Panc1 (cell line): ENCODE measurements at regions not wholly inside any gene's neighbourhood (a gene's known extent, or its start where the extent isn't known, plus 50 kb on each side); places are given as distances from the start of the nearest gene placed in this dataset.
"Not testable (repeated sequence)": the region's sequence is repeated elsewhere in the genome, so short reads cannot be mapped to it uniquely, and the experiment has no call there.

Experiments
- ATAC-seq: fragments of 200-7000 bp; cut with Tn5 transposase; 2 replicates; pipeline ENCODE4 v1.9.1; 2020; ENCODE audit warnings: mild to moderate bottlenecking, moderate library complexity
- BruUV-seq: library from RNA; stranded (reverse); fragments of 400-500 nt; replicated peaks from 2 replicates; lab custom pipeline; 2021; lab: Mats Ljungman, UMichigan
- CTCF ChIA-PET: fragments of 300-600 bp; sonication (Branson Sonifier 250); formaldehyde crosslinking; loops from one replicate; lab custom pipeline; 2022; ENCODE audit warnings: antibody characterized with exemption; lab: Charles Lee
- POLR2A ChIA-PET: fragments of 300-600 bp; sonication (Branson Sonifier 250); formaldehyde crosslinking; loops from one replicate; lab custom pipeline; 2022; ENCODE audit warnings: antibody characterized with exemption; lab: Charles Lee
- DNase-seq: peaks from one replicate; pipeline ENCODE4 v3.0.0-alpha.2; 2010; ENCODE audit warnings: low read depth, low spot score
- H3K27ac ChIP-seq: 2 replicates; pipeline ENCODE4 v1.5.1; 2011; ENCODE audit warnings: mild to moderate bottlenecking, low read length, inconsistent platforms
- H3K27me3 ChIP-seq: fragments of 200-500 bp; sonication (Bioruptor generic); 2 replicates; pipeline ENCODE4 v1.6.0; 2014; ENCODE audit warnings: low read length, inconsistent platforms; ENCODE audit not compliant: control insufficient read depth, insufficient read depth
- H3K36me3 ChIP-seq: fragments of 200-500 bp; sonication (Bioruptor generic); 2 replicates; pipeline ENCODE4 v1.5.1; 2014; ENCODE audit warnings: inconsistent platforms, mild to moderate bottlenecking, low read length, moderate library complexity; ENCODE audit not compliant: control insufficient read depth, insufficient read depth
- H3K4me1 ChIP-seq: 2 replicates; pipeline ENCODE4 v1.5.1; 2011; ENCODE audit warnings: inconsistent platforms, mild to moderate bottlenecking, low read length, moderate library complexity; ENCODE audit not compliant: control insufficient read depth, insufficient read depth
- H3K4me3 ChIP-seq, 2 experiments: 2 replicates each; pipeline ENCODE4 v1.5.1; 2011 to 2012; ENCODE audit warnings: low read depth in 2 of 2, low read length in 2 of 2, mild to moderate bottlenecking in 2 of 2, inconsistent platforms in 1 of 2, moderate library complexity in 1 of 2
- H3K9me3 ChIP-seq: fragments of 200-500 bp; sonication (Bioruptor generic); 2 replicates; pipeline ENCODE4 v1.5.1; 2014; ENCODE audit warnings: low read depth, mild to moderate bottlenecking, inconsistent platforms, low read length, moderate library complexity; ENCODE audit not compliant: control insufficient read depth, insufficient read depth
- POLR2AphosphoS5 ChIP-seq: IDR thresholded peaks from 2 replicates; pipeline ENCODE4 v1.6.1; 2012; ENCODE audit warnings: mild to moderate bottlenecking, low read depth, low read length, moderate library complexity
- SIN3A ChIP-seq: IDR thresholded peaks from 2 replicates; pipeline ENCODE4 v1.6.1; 2012; ENCODE audit warnings: low read depth, mild to moderate bottlenecking, low read length, moderate library complexity, borderline replicate concordance; ENCODE audit not compliant: insufficient read depth
- TCF7L2 ChIP-seq: IDR thresholded peaks from 2 replicates; pipeline ENCODE4 v1.6.1; 2011; ENCODE audit warnings: mild to moderate bottlenecking, low read depth, low read length, inconsistent platforms
- in situ Hi-C: cut with HindIII; loops from 2 replicates; pipeline ENCODE4 v1.10.0; 2016; ENCODE audit warnings: low sequenced_read_pairs, low pct_unique_long_range_greater_than_20kb
- intact Hi-C: fragments of 100-400 bp; cut with micrococcal nuclease; formaldehyde crosslinking; loops from one replicate; pipeline ENCODE4 v1.10.0; 2022; ENCODE audit not compliant: unreplicated experiment
- TF ChIP-seq, protein P1 (sequence below), 2 experiments: IDR thresholded peaks; 2 replicates each; pipeline ENCODE4 v1.6.1; 2011 to 2012; ENCODE audit warnings: low read depth in 2 of 2, control low read depth in 1 of 2, low read length in 1 of 2, mild to moderate bottlenecking in 1 of 2, moderate library complexity in 1 of 2; ENCODE audit not compliant: insufficient read depth in 1 of 2
- TF ChIP-seq, protein P2 (sequence below): fragments of 450-650 bp; IDR thresholded peaks from 2 replicates; pipeline ENCODE4 v1.5.1; 2017; ENCODE audit warnings: mild to moderate bottlenecking

DNA sequence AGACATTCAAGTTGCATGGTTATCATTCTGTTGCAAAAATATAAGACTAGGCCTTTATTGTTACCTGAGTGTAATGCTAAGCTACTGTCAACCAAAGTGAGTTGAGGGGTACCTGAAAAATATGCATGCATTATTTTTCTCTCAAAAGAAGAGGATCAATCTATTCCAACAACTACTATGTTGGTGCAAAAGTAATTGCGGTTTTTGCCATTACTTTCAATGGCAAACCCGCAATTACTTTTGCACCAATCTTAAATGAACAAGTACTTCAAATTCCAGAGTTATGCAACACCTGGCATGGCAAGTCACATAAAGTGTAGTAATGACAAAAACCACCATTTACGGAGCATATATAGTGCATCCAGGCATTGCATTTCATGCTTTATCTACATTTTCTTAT lies 307.0 kb upstream of the NOX3 start:
- Histone ChIP-seq H3K27ac (no peak overlapping the region), H3K4me1 (no peaks in the 10 kb centered on the region), H3K36me3 (no peaks in the 10 kb centered on the region), H3K9me3 (no peaks in the 10 kb centered on the region), H3K4me3 (no peak overlapping the region), H3K27me3 (no peaks in the 10 kb centered on the region)
- BruUV-seq, result no TSS peak
- in situ Hi-C loops (no loop called here), intact Hi-C loops (no loop called here)
- CTCF ChIA-PET, result no interaction called here
- no peak for TF ChIP-seq SIN3A
- TF ChIP-seq, protein P1, sequence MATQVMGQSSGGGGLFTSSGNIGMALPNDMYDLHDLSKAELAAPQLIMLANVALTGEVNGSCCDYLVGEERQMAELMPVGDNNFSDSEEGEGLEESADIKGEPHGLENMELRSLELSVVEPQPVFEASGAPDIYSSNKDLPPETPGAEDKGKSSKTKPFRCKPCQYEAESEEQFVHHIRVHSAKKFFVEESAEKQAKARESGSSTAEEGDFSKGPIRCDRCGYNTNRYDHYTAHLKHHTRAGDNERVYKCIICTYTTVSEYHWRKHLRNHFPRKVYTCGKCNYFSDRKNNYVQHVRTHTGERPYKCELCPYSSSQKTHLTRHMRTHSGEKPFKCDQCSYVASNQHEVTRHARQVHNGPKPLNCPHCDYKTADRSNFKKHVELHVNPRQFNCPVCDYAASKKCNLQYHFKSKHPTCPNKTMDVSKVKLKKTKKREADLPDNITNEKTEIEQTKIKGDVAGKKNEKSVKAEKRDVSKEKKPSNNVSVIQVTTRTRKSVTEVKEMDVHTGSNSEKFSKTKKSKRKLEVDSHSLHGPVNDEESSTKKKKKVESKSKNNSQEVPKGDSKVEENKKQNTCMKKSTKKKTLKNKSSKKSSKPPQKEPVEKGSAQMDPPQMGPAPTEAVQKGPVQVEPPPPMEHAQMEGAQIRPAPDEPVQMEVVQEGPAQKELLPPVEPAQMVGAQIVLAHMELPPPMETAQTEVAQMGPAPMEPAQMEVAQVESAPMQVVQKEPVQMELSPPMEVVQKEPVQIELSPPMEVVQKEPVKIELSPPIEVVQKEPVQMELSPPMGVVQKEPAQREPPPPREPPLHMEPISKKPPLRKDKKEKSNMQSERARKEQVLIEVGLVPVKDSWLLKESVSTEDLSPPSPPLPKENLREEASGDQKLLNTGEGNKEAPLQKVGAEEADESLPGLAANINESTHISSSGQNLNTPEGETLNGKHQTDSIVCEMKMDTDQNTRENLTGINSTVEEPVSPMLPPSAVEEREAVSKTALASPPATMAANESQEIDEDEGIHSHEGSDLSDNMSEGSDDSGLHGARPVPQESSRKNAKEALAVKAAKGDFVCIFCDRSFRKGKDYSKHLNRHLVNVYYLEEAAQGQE (IDR thresholded peaks at IDR 0.05; ENCODE audit: insufficient read depth in 1 of 2, low read depth in 2 of 2, low read length in 1 of 2), result no peak
- TF ChIP-seq, protein P2, sequence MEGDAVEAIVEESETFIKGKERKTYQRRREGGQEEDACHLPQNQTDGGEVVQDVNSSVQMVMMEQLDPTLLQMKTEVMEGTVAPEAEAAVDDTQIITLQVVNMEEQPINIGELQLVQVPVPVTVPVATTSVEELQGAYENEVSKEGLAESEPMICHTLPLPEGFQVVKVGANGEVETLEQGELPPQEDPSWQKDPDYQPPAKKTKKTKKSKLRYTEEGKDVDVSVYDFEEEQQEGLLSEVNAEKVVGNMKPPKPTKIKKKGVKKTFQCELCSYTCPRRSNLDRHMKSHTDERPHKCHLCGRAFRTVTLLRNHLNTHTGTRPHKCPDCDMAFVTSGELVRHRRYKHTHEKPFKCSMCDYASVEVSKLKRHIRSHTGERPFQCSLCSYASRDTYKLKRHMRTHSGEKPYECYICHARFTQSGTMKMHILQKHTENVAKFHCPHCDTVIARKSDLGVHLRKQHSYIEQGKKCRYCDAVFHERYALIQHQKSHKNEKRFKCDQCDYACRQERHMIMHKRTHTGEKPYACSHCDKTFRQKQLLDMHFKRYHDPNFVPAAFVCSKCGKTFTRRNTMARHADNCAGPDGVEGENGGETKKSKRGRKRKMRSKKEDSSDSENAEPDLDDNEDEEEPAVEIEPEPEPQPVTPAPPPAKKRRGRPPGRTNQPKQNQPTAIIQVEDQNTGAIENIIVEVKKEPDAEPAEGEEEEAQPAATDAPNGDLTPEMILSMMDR, result no peak
- no peak for TF ChIP-seq POLR2AphosphoS5
- TF ChIP-seq TCF7L2, result no peak
- DNase-seq (no peak), ATAC-seq (no peak)
- POLR2A ChIA-PET, result no interaction called here

- CTCF ChIA-PET, result interaction anchor here (0.6 kb wide), 1 partner anchor 14 kb away, joined by 3 read pairs; no protein-coding TSS in a partner anchor
- no TSS peak for BruUV-seq
These were observed 299.8 kb upstream of the NOX3 start for GRCh38 chr6:155755452-155755851.

GRCh38 chr6:155748778-155749177 lies 293.1 kb upstream of the NOX3 start:
- BruUV-seq, ATAC-seq, H3K27me3 ChIP-seq, intact Hi-C loops, H3K9me3 ChIP-seq, H3K27ac ChIP-seq, POLR2A ChIA-PET, CTCF ChIA-PET, H3K4me1 ChIP-seq, DNase-seq, H3K36me3 ChIP-seq, H3K4me3 ChIP-seq, in situ Hi-C loops: not testable (repeated sequence)

More at GRCh38 chr6:155755452-155755851, 299.8 kb upstream of the NOX3 start:
- in situ Hi-C loops, result no loop called here
- Histone ChIP-seq H3K36me3 (no peaks in the 10 kb centered on the region), H3K9me3 (no peaks in the 10 kb centered on the region), H3K4me3 (no peak overlapping the region), H3K27ac (no peak overlapping the region), H3K4me1 (no peaks in the 10 kb centered on the region; the same call in 1 of the 2 replicates), H3K27me3 (no peaks in the 10 kb centered on the region)
- TF ChIP-seq, protein P2, result no peak
- TF ChIP-seq POLR2AphosphoS5 (no peak), SIN3A (no peak)
- intact Hi-C loops, result no loop called here
- DNase-seq, result no peak
- no peak for ATAC-seq
- POLR2A ChIA-PET, result no interaction called here
